H1 (cell line): ENCODE measurements at regions not wholly inside any gene's neighbourhood (a gene's known extent, or its start where the extent isn't known, plus 50 kb on each side); places are given as distances from the start of the nearest gene placed in this dataset.

Experiments
- CTCF ChIA-PET: fragments of 300-600 bp; sonication (Branson Sonifier 250); formaldehyde crosslinking; loops from one replicate; lab custom pipeline; 2021; ENCODE audit not compliant: partially characterized antibody; lab: Charles Lee
- POLR2A ChIA-PET: fragments of 300-600 bp; sonication (Branson Sonifier 250); formaldehyde crosslinking; loops from one replicate; lab custom pipeline; 2021; ENCODE audit warnings: inconsistent platforms; ENCODE audit not compliant: partially characterized antibody; lab: Charles Lee
- DNase-seq, 2 experiments: peaks; one replicate each; pipeline versions ENCODE4 v3.0.0 to v3.0.0-alpha.2; 2010 to 2022; ENCODE audit warnings: low spot score in 2 of 2, low read depth in 1 of 2, mixed read lengths in 1 of 2
- FAIRE-seq: peaks from 2 replicates; lab custom pipeline; 2011; peaks lifted over from hg19 to GRCh38; lab: Jason Lieb, UNC
- H2AFZ ChIP-seq: 2 replicates; pipeline ENCODE4 v1.8.1; 2012; ENCODE audit warnings: low read length, inconsistent platforms
- H2AK5ac ChIP-seq: 2 replicates; pipeline ENCODE4 v1.6.1; 2013; ENCODE audit warnings: low read depth, low read length
- H2BK120ac ChIP-seq: replicated peaks from 2 replicates; pipeline ENCODE3; 2013; ENCODE audit warnings: low read depth, low read length, inconsistent platforms
- H2BK12ac ChIP-seq: 2 replicates; pipeline ENCODE4 v1.6.1; 2013; ENCODE audit warnings: low read depth, low read length
- H2BK15ac ChIP-seq: 2 replicates; pipeline ENCODE4 v1.6.1; 2013; ENCODE audit warnings: low read length
- H2BK20ac ChIP-seq: 2 replicates; pipeline ENCODE4 v1.6.1; 2013; ENCODE audit warnings: low read length
- H2BK5ac ChIP-seq: 2 replicates; pipeline ENCODE4 v1.6.1; 2013; ENCODE audit warnings: low read depth, low read length
- H3K14ac ChIP-seq: 2 replicates; pipeline ENCODE4 v1.6.1; 2013; ENCODE audit warnings: inconsistent platforms; ENCODE audit not compliant: insufficient read length
- H3K18ac ChIP-seq: 2 replicates; pipeline ENCODE4 v1.6.1; 2013; ENCODE audit warnings: low read length; ENCODE audit errors: extremely low read depth
- H3K23ac ChIP-seq: 2 replicates; pipeline ENCODE4 v1.6.1; 2013; ENCODE audit warnings: inconsistent platforms; ENCODE audit not compliant: insufficient read length
- H3K23me2 ChIP-seq: 2 replicates; pipeline ENCODE4 v1.6.1; 2013; ENCODE audit warnings: low read depth, low read length
- H3K27ac ChIP-seq: 2 replicates; pipeline ENCODE4 v1.6.1; 2011; ENCODE audit warnings: low read depth, low read length, inconsistent platforms
- H3K27me3 ChIP-seq, 4 experiments: replicated peaks in 1 of 4; 1 replicate in 1 of 4; 2 replicates in 3 of 4; pipeline versions ENCODE4 v1.6.1 to v1.8.1; 2011 to 2013; ENCODE audit warnings: low read length in 3 of 4, mild to moderate bottlenecking in 3 of 4, inconsistent platforms in 2 of 4, mixed read lengths in 2 of 4, moderate library complexity in 1 of 4; ENCODE audit not compliant: control insufficient read depth in 3 of 4, insufficient read depth in 3 of 4; ENCODE audit errors: extremely low read depth in 1 of 4
- H3K36me3 ChIP-seq, 4 experiments: 2 replicates each; pipeline versions ENCODE4 v1.6.1 to v1.8.1; 2011 to 2013; ENCODE audit warnings: mild to moderate bottlenecking in 4 of 4, low read length in 3 of 4, moderate library complexity in 2 of 4, control low read depth in 1 of 4, inconsistent platforms in 1 of 4; ENCODE audit not compliant: insufficient read depth in 4 of 4, control insufficient read depth in 2 of 4
- H3K4ac ChIP-seq: replicated peaks from 2 replicates; pipeline ENCODE3; 2013; ENCODE audit warnings: low read length, low read depth, mixed read lengths, inconsistent platforms; ENCODE audit not compliant: insufficient read length
- H3K4me1 ChIP-seq, 4 experiments: replicated peaks in 1 of 4; 1 replicate in 1 of 4; 2 replicates in 3 of 4; pipeline versions ENCODE4 v1.6.1 to v1.8.1; 2011 to 2013; ENCODE audit warnings: low read length in 3 of 4, inconsistent platforms in 2 of 4, mixed read lengths in 1 of 4; ENCODE audit not compliant: insufficient read depth in 4 of 4, control insufficient read depth in 3 of 4
- H3K4me2 ChIP-seq, 2 experiments: 2 replicates each; pipeline versions ENCODE4 v1.6.1 to v1.8.1; 2011 to 2013; ENCODE audit warnings: low read depth in 2 of 2, low read length in 2 of 2, control low read depth in 1 of 2, inconsistent platforms in 1 of 2, mild to moderate bottlenecking in 1 of 2; ENCODE audit not compliant: insufficient read depth in 1 of 2
- H3K4me3 ChIP-seq, 4 experiments: fragments of 200-600, 300-600 bp in 1 of 4; sonication (generic), shearing (Covaris generic), sonication (Bioruptor Twin) in 1 of 4; 2 replicates each; pipeline versions ENCODE4 v1.5.1 to v1.8.1; 2011 to 2016; ENCODE audit warnings: low read length in 4 of 4, low read depth in 3 of 4, control low read depth in 2 of 4, inconsistent platforms in 2 of 4, mild to moderate bottlenecking in 2 of 4, mixed read lengths in 1 of 4, moderate library complexity in 1 of 4; ENCODE audit not compliant: insufficient read depth in 2 of 4; ENCODE audit errors: extremely low read depth in 1 of 4
- H3K56ac ChIP-seq: replicated peaks from 2 replicates; pipeline ENCODE3; 2013; ENCODE audit warnings: low read depth, mild to moderate bottlenecking, mixed read lengths, low read length, inconsistent platforms; ENCODE audit not compliant: insufficient read length
- H3K79me1 ChIP-seq: 2 replicates; pipeline ENCODE4 v1.6.1; 2013; ENCODE audit warnings: low read depth, low read length, control low read depth
- H3K79me2 ChIP-seq, 2 experiments: 2 replicates each; pipeline versions ENCODE4 v1.6.1 to v1.8.1; 2012 to 2013; ENCODE audit warnings: low read length in 2 of 2, mild to moderate bottlenecking in 2 of 2, inconsistent platforms in 1 of 2; ENCODE audit not compliant: insufficient read depth in 2 of 2, control insufficient read depth in 1 of 2
- H3K9ac ChIP-seq, 4 experiments: replicated peaks in 1 of 4; 1 replicate in 1 of 4; 2 replicates in 3 of 4; pipeline versions ENCODE4 v1.6.1 to v1.8.1; 2011 to 2013; ENCODE audit warnings: low read depth in 3 of 4, low read length in 3 of 4, control low read depth in 2 of 4, mild to moderate bottlenecking in 2 of 4, moderate library complexity in 2 of 4, inconsistent platforms in 1 of 4; ENCODE audit errors: extremely low read depth in 1 of 4
- H3K9me3 ChIP-seq, 2 experiments: 2 replicates each; pipeline versions ENCODE4 v1.6.1 to v1.8.1; 2012 to 2013; ENCODE audit warnings: mild to moderate bottlenecking in 2 of 2, moderate library complexity in 2 of 2, control low read depth in 1 of 2, inconsistent platforms in 1 of 2, low read depth in 1 of 2, low read length in 1 of 2, mixed read lengths in 1 of 2; ENCODE audit not compliant: insufficient read depth in 2 of 2
- H4K20me1 ChIP-seq, 2 experiments: replicated peaks in 1 of 2; 2 replicates each; pipeline versions ENCODE3 to v1.8.1; 2011 to 2013; ENCODE audit warnings: inconsistent platforms in 2 of 2, low read length in 2 of 2, mild to moderate bottlenecking in 1 of 2; ENCODE audit not compliant: insufficient read depth in 2 of 2, control insufficient read depth in 1 of 2
- H4K5ac ChIP-seq: 2 replicates; pipeline ENCODE4 v1.6.1; 2013; ENCODE audit warnings: low read length, low read depth, mixed read lengths, inconsistent platforms; ENCODE audit not compliant: insufficient read length
- H4K8ac ChIP-seq: 2 replicates; pipeline ENCODE4 v1.8.0; 2013; ENCODE audit warnings: mild to moderate bottlenecking, moderate library complexity, low read length, inconsistent platforms; ENCODE audit not compliant: insufficient read depth; ENCODE audit errors: extremely low read depth
- H4K91ac ChIP-seq: replicated peaks from 2 replicates; pipeline ENCODE3; 2013; ENCODE audit warnings: low read length, mixed read lengths, inconsistent platforms; ENCODE audit not compliant: insufficient read length
- CTBP2 ChIP-seq: IDR thresholded peaks from 2 replicates; pipeline ENCODE4 v1.7.0; 2011; ENCODE audit warnings: borderline replicate concordance, mild to moderate bottlenecking, moderate library complexity, mixed read lengths, low read length; ENCODE audit not compliant: insufficient read depth, insufficient read length
- EP300 ChIP-seq, 2 experiments: IDR thresholded peaks; 1 replicate in 1 of 2; 2 replicates in 1 of 2; pipeline ENCODE4 v1.6.1; 2011 to 2012; ENCODE audit warnings: low read depth in 2 of 2, low read length in 2 of 2, mild to moderate bottlenecking in 2 of 2, borderline replicate concordance in 1 of 2, inconsistent platforms in 1 of 2, moderate library complexity in 1 of 2
- GABPA ChIP-seq: IDR thresholded peaks from 2 replicates; pipeline ENCODE4 v1.6.1; 2011; ENCODE audit warnings: mild to moderate bottlenecking, low read length, moderate library complexity, borderline replicate concordance; ENCODE audit not compliant: insufficient read depth
- GTF2F1 ChIP-seq: IDR thresholded peaks from 2 replicates; pipeline ENCODE4 v1.6.1; 2012; ENCODE audit warnings: low read depth, low read length, improper control_type of control experiment, borderline replicate concordance
- HDAC6 ChIP-seq: IDR thresholded peaks from one replicate; pipeline ENCODE4 v1.7.1; 2012; ENCODE audit warnings: low read depth, mild to moderate bottlenecking, inconsistent platforms, low read length, moderate library complexity
- WGBS, 2 experiments: shearing (Covaris generic) in 1 of 2; methylation state at CpG; one replicate each; pipeline versions ENCODE4 v1.1.6 to v1.1.7; 2013 to 2015; ENCODE audit warnings: low lambda C conversion rate in 2 of 2, mixed read lengths in 2 of 2, inconsistent platforms in 1 of 2, low coverage in 1 of 2, missing lambda C conversion rate in 1 of 2; ENCODE audit not compliant: insufficient replicate concordance in 2 of 2, insufficient coverage in 1 of 2, insufficient read length in 1 of 2; ENCODE audit errors: extremely low coverage in 1 of 2, missing lambda C conversion rate in 1 of 2; 5-methylcytosine and 5-hydroxymethylcytosine counted together
- TF ChIP-seq, protein P1 (sequence below): IDR thresholded peaks from 2 replicates; pipeline ENCODE4 v1.6.1; 2012; ENCODE audit warnings: low read length, inconsistent platforms

DNA sequence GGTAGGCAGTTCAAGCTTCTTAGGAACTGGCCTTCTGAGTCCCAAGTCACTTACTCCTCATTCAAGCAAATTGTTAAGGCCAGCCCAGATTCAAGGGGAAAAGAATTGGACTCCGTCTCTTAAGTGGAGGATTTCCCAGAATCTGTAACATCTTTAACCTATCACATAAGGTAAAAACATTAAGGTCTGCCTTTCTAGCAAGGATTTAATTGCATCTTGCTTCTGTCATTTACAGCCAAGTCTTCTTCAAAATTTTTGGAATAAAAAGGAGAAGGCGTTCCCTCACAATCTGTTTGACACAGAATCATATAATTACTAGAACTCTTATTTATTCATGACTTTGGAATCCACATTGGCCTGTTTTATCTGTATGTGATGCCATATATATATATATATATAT is 56.5 kb upstream of the ADORA2B start:
- H3K4me1 ChIP-seq: no peaks in the 10 kb centered on the region
- no peak overlapping the region for H4K5ac ChIP-seq
- H3K23me2 ChIP-seq: no peaks in the 10 kb centered on the region
- H4K91ac ChIP-seq: no peak overlapping the region
- no peak for DNase-seq
- no peaks in the 10 kb centered on the region for H4K20me1 ChIP-seq
- ChIA-PET CTCF (no interaction called here), POLR2A (no interaction called here)
- H3K23ac ChIP-seq: no peak overlapping the region
- no peak overlapping the region for H2AK5ac ChIP-seq
- no peaks in the 10 kb centered on the region for H3K79me2 ChIP-seq
- no peak overlapping the region for H3K56ac ChIP-seq
- no peak overlapping the region for H2BK120ac ChIP-seq
- no peak overlapping the region for H2BK12ac ChIP-seq
- H3K14ac ChIP-seq: no peak overlapping the region
- H2BK5ac ChIP-seq: no peak overlapping the region
- H3K9ac ChIP-seq: no peak overlapping the region
- H3K18ac ChIP-seq: no peak overlapping the region
- H3K27ac ChIP-seq: no peak overlapping the region
- no peak for FAIRE-seq
- no peak overlapping the region for H4K8ac ChIP-seq
- H3K4ac ChIP-seq: no peak overlapping the region
- H3K27me3 ChIP-seq: no peaks in the 10 kb centered on the region
- H3K4me2 ChIP-seq: no peak overlapping the region
- no peak overlapping the region for H2BK15ac ChIP-seq
- H3K79me1 ChIP-seq: no peaks in the 10 kb centered on the region
- no peaks in the 10 kb centered on the region for H3K36me3 ChIP-seq
- no peak overlapping the region for H2BK20ac ChIP-seq
- no peaks in the 10 kb centered on the region for H3K9me3 ChIP-seq
- 83% methylated on average over 2 of the region's 2 CpGs; no CpG with 5 or more reads in 1 of the 2 experiments for WGBS, 2 experiments
- TF ChIP-seq HDAC6 (no peak), CTBP2 (no peak), EP300 (IDR thresholded peaks at IDR 0.05; ENCODE audit: borderline replicate concordance in 1 of 2, low read depth in 2 of 2, low read length in 2 of 2) (no peak), GTF2F1 (no peak), GABPA (no peak)
- TF ChIP-seq, protein P1, sequence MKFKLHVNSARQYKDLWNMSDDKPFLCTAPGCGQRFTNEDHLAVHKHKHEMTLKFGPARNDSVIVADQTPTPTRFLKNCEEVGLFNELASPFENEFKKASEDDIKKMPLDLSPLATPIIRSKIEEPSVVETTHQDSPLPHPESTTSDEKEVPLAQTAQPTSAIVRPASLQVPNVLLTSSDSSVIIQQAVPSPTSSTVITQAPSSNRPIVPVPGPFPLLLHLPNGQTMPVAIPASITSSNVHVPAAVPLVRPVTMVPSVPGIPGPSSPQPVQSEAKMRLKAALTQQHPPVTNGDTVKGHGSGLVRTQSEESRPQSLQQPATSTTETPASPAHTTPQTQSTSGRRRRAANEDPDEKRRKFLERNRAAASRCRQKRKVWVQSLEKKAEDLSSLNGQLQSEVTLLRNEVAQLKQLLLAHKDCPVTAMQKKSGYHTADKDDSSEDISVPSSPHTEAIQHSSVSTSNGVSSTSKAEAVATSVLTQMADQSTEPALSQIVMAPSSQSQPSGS: no peak
- H2AFZ ChIP-seq: no peak overlapping the region
- no peak overlapping the region for H3K4me3 ChIP-seq
